HG03565 (cell line): ENCODE measurements at regions not wholly inside any gene's neighbourhood (a gene's known extent, or its start where the extent isn't known, plus 50 kb on each side); places are given as distances from the start of the nearest gene placed in this dataset.
"Not testable (repeated sequence)": the region's sequence is repeated elsewhere in the genome, so short reads cannot be mapped to it uniquely, and the experiment has no call there.

ENCODE experiments used
- ATAC-seq: cut with Tn5 transposase; IDR thresholded peaks from one replicate; pipeline ENCODE4 v1.9.1; 2021; ENCODE audit warnings: mild to moderate bottlenecking, moderate library complexity; ENCODE audit not compliant: unreplicated experiment

DNA sequence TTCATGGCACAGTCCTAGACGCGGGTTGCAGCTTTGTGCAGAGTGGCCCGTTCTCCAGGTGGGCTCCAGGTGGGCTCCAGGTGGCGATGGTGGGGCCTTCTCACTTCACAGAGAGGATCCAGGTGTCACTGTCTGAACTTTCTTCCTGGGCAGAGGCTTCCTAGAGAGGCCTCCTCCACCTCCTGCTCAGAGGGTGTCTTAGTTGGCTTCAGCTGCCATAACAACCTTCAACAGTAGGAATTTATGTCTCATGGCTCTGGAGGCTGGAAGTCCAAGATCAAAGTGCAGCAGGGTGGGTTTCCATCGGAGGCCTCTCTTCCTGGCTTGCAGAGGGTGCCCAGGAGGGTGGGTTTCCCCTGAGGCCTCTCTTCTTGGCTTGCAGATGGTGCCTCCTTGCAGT, 125.1 kb downstream of the GLRX3 start:
- ATAC-seq: no peak

DNA sequence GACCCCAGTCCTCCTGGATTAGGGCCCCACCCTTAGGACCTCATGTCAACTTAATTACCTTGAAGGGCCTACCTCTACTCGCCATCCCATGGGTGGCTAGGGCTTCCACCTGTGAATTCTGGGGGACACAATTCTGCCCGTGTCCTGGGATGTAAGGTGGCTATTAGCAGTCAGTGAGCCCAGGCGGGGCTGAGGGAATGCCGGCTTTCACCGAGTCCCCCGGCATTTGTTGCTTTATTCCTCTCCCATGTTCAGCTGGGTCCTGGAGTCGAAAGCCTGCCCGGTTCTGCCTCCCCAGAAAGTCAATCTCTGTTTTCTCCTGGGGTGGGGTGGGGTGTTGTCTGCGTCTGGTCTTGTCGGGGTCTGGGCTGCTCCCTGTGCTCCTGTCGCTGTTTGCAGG, 125.6 kb downstream of the GLRX3 start:
- no peak for ATAC-seq

DNA sequence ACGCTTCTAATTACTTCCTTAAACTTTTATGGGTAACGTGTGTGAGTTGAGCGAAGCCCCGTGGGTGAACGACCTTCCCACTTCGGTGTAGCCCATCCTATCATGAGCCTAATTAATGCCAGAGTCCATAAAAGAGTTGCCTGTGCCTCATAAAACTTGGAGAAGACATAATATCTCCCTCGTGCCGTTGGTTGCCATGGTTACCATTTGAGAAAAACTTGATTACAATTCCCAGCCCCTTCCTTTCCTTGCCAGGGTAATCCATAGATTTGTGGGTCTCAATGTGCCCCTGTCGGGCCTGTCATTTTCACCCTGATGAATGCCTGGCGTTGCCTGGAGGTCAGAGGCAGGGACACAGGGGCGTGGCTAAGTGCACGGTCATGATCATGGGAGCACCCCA, 127.1 kb downstream of the GLRX3 start:
- ATAC-seq: no peak

DNA sequence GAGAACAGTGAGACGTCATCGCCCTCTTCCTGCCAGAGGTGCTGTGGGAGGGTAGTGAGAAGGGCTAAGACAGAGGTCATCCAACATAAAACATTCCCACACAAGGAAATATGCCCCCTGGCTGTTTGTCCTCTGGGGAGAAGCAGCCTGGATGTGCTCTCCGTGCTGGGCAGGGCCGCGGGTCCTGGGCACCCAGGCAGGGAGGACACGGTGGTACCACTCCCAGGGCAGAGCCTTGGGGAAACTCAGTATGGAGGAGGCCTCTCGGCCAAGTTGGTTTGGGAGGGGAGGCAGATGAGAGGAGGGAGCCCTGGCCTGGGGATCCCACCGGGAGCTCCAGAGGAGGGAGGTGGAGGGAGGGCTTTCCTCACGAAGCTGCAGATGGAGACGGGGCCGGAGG, 129.4 kb downstream of the GLRX3 start:
- no peak for ATAC-seq

DNA sequence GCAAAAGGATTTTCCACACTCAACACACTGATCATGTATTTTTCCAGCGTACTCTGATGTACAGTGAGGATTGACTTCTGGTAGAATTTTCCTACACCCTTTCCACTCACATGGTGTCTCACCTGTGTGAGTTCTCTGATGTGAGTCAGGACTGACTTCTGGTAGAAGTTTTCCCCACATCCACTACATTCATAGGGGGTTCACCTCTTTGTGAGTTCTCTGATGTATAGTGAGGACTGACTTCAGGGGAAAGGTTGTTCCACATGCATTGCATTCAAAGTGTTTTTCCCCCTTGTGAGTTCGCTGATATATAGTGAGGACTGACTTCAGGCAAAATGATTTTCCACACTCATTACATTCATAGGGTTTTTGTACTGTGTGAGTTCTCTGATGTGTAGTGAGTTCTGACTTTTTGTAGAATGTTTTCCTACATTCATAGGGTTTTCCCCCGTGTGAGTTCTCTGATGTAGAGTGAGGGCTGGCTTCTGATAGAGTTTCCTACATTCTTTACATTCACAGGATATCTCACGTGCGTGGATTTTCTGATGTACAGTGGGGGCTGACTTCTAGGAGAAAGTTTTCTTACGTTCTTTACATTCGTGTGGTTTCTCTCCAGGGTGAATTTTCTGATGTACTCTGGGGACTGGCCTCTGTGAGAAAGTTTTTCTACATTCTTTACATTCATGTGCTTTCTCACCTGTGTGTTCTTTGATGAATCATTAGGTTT, 146.5 kb downstream of the GLRX3 start:
- ATAC-seq: no peak

DNA sequence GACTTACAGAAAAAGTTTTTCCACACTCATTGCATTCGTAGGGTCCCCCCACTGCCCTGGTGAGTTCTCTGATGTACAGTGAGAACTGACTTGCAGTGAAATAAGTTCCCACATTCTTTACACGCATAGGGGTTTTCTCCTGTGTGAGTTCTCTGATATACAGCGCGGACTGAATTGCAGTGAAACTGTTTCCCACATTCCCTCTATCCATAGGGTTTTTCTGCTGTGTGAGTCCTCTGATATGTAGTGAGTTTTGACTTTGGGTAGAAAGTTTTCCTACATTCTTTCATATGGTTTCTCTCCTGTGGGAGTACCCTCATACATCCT, 147.0 kb downstream of the GLRX3 start:
- no peak for ATAC-seq

DNA sequence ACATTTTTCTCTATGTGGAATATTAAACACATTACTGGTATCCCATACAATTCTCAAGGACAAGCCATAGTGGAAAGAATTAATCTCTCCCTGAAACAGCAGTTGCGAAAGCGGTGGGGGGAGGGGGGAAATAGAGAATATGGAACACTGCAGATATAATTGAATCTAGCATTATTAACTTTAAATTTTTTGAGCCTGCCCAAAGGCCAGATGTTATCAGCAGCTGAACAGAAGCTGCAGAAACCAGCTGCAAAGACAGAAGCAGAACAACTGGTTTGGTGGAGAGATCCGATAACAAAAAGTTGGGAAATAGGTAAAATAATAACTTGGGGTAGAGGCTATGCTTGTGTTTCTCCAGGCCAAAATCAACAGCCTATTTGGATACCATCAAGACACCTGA, 159.6 kb downstream of the GLRX3 start:
- not testable (repeated sequence) for ATAC-seq

DNA sequence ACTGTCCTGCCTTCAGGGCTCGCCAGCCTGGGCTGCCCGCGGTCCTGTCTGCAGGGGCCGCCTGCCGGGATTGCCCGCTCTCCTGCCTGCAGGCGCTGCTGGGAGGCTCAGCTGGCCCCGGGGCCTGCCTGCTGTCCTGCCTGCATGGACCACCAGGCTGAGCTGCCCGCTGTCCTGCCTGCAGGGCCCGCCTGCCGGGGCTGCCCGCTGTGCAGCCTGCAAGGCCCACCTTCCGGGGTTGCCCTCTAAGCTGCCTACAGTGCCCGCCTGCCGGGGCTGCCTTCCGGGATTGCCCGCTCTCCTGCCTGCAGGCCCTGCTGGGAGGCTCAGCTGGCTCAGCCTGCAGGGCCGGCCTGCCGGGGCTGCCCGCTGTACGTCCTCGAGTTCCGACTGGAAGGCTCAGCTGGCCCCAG, 164.4 kb downstream of the GLRX3 start:
- ATAC-seq: peak; percentile 32

DNA sequence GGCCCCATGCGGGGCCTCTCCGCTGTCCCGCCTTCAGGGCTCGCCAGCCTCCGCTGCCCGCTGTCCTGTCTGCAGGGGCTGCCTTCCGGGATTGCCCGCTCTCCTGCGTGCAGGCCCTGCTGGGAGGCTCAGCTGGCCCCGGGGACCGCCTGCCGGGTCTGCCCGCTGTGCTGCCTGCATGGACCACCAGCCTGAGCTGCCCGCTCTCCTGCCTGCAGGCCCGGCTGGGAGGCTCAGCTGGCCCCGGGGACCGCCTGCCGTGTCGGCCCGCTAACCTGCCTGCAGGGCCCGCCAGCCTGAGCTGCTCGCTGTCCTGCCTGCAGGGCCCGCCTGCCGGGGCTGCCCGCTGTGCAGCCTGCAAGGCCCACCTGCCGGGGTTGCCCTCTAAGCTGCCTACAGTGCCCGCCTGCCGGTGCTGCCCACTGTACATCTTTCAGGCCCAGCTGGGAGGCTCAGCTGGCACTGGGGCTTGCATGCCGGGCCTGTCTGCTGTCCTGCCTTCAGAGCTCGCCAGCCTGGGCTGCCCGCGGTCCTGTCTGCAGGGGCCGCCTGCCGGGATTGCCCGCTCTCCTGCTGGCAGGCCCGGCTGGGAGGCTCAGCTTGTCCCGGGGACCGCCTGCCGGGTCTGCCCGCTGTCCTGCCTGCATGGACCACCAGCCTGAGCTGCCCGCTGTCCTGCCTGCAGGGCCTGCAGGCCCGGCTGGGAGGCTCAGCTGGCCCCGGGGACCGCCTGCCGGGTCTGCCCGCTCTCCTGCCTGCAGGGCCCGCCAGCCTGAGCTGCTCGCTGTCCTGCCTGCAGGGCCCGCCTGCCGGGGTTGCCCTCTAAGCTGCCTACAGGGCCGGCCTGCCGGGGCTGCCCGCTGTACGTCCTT, 165.1 kb downstream of the GLRX3 start:
- peak; percentile 54 for ATAC-seq

DNA sequence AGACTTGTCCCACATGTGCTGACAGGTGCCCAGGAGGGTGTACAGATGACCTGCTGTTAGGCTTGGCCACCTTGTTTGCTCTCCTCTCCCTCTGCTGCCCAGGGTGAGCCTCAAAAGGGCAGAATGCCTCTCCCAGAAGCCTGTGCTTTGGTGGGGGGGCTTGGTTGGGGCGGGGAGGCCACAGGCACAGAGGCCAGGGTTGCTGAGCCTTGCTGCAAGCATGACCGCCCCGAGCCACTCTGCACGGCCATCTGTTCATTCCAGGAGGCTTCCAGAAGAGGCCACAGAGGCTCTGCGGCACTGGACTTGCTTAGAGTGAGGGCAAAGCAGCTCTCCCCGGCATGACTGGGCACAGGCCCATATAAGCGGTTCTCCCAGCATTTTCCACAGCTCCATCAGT, 190.8 kb downstream of the GLRX3 start:
- ATAC-seq: no peak

DNA sequence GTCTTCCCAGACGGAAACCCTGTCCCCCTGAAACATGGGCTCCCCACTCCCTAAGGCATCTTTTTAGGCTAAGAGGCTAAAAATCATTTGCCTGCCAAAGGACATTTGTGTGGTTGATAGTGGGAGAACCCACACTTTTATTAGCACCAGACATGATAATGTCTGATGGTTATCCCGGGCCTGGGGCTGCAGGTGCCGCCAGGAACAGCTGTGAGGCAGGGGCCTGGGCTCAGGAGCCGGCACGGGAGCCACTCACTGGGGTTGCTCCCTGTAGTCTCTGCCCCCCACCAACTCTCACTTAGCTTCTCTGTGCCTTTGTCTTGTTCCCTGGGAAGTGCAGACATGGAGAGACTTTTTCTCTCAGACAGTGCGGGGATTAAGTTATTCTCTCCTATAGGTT, 193.6 kb downstream of the GLRX3 start:
- ATAC-seq: no peak

DNA sequence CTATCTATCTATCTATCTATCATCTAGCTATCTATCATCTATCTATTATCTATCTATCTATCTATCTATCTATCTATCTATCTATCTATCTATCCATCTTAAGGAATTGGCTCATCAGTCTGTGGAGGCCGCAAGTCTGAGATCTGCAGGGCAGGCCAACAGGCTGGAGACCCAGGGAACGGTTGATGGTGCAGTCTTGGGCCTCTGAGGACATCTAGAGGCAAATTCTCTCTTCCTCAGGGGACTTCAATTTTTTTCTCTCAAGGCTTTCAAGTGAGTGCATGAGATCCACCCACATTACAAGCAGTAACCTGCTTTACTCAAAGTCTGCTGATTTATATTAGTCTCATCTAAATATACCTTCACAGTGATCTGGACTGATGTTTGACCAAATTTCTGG, 197.0 kb downstream of the GLRX3 start:
- no peak for ATAC-seq

DNA sequence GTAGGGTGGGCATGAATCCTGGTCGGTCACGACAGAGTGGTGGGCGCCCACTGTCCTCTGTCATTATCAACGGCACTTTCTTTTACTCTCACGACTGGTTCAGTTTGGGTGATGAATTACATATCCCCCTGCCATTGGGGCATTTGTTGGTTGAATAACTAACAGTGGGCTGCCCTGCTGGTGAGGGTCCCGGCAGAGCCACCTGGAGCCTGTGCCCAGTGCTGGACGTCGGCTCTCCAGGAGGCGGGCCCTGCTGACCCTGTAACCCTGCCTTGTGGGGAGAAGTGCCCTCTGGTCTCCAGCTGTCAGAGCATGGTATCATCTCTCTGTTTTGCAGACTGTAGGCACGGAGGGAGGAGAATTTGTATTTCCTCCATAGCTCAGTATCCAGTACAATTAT, 199.1 kb downstream of the GLRX3 start:
- ATAC-seq: no peak

DNA sequence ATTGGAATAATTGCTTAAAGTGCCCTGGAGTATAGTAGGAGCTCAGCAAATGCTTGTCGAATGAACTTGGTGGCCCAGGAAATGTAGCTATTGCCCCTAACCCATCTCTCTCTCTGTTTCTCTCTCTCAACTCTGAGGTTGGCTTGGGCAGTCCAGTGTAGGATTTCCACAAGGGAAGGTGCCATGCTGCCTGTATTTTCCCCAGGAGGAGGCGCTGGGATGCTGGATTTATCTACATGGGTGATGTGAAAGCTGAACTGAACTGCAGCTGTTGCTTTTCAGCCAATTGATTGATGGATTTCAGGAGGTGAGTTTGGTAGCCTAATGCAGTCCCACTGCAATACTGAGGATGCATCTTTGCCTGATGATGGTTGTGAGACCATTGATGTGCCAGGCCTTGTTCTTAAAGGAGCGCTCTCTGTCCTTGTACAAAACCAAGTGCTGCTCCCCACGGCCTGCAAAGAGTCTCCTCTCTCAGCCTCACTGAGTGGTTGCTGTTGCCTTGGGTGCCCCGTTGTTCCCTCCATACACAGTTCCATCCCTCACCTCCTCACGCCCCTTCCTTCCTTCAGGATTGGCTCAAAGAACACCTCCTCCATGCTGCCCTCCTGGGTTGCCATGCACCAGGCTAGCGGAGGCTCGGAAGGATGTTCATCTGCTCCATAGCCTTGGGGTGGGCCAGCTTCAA, 200.6 kb downstream of the GLRX3 start:
- no peak for ATAC-seq

DNA sequence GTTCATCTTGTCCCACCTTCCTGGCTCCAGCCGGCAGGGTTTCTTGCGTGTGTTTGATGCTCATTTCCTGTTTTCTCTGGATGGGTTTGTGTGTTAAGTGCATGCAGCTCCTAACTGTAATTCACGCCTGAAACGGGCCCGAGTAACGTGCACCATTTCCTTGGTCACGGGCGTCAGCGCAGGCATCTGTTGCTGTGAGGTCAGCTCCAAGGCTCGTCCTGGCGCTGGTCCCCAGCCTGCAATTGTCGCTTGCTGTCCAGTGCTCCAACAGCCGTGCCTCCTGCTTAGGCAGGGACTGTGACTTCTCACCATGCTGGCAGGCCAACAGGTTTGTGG, 201.1 kb downstream of the GLRX3 start:
- ATAC-seq: no peak

DNA sequence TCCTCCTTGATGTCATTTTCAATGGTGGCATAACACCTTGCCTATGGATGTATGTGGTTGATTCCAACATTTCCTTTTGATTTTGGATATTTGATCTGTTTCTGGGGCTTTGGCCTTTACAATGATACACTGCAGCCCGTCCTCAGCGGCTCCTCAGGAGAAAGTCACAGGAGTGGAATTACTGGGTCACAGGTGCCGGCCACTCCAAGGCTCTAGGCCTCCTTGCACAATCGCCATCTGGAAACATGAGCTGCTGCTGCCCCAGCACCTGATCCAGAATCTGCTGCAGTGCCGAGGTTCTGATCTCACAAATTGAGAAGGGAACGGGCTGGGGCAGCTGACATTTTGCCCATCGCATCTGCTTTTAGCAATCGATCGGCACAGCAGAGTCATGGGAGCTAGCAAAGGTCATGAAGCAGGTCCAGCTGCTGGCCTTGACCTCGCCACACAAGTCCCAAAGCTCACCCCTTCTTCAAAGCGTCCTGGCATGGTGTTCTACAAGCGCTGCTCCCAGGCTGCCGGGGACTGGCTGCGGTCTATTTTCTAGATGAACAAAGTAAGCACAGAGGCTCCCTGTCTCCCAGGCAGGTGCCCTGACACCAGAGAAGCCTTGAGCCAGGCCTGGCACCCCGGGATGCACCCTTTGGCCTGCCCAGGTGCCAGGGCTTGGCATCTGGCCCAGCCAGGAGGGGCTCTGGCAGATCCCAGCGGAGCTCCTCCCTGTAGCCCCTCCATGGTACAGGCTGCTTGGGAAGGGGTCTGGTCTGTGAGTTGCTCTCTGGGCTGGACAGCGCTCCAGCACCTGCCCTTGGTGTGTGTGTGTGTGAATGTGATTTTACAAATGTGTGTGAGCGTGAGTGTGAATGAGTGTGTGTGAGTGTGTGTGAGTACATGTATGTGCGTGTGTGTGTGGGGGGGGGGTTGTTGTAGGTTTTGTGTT, 201.8 kb downstream of the GLRX3 start:
- no peak for ATAC-seq

DNA sequence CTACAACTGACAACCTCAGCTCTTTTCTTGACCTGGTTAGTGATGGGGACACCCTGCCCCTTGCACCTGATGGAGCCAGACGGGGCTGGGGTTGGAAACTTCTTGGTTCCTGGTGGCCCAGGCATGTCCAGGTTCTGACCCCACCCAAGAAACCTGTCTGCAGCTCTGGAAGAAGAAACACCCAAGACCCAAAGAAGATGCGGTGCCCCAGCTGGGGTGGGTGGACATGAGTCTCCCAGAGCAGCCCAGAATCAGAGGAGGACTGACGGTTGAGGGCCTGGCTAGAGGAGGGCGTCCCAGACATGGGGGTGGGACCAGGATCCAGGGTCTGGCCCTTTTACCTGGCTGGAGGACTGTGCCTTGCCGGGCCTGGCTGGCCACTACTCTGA, 202.4 kb downstream of the GLRX3 start:
- ATAC-seq: no peak

DNA sequence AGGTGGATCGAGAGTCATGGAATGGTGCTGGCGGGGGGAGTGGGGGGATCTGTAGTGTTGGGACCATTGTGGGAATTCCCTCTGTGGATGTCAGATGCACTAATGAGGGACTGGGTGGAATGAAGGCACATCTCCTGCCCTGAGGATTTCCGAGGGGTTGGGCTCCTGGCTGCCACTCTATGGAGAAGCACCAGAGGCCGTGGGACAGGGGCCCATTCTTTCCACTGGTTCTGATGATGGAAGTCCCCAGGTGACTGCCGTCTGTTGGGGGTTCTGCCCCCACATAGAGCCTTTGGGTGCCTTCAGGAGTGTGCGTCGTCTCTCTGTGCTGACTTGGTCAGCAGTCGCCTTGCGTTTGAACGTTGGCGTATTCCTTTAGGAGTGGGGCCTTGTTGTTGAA, 202.9 kb downstream of the GLRX3 start:
- no peak for ATAC-seq

DNA sequence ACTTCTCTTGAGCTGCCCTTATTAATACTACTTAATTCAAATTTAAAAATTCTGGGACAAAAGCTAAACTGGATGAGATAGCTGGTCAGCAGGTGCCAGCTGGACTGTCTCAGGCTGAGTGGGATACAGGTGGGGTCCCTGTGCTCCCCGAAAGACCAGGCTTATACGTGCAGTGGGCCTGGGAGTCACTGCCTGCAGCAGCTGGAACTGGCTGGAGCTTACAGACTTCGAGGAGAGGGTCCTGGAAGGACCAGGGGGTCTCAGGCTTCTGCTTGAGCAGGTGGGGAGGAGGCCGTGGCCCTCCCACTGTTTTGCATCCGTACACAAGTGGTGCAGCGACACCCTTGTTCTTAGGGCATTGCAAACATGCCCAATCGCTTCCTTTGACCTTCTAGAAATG, 203.7 kb downstream of the GLRX3 start:
- ATAC-seq: no peak

DNA sequence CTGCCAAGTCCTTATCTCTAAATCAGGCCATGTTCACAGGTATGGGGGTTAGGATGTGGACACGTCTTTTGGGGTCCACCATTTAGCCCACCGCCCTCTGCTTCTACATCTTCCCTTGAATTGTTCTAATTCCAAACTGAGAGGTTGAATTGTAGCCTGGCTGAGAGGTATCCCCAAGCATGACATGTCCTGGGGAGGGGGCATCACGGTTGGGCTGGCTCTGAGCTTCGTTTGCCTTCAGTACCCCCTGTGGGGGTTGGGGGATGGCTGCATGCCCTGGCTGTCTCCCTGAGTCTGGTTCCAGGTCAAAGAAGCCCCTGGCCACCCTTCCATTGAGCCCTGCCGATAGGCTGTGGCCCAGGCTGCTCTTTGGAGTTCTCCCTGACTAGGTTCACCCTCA, 204.6 kb downstream of the GLRX3 start:
- no peak for ATAC-seq

DNA sequence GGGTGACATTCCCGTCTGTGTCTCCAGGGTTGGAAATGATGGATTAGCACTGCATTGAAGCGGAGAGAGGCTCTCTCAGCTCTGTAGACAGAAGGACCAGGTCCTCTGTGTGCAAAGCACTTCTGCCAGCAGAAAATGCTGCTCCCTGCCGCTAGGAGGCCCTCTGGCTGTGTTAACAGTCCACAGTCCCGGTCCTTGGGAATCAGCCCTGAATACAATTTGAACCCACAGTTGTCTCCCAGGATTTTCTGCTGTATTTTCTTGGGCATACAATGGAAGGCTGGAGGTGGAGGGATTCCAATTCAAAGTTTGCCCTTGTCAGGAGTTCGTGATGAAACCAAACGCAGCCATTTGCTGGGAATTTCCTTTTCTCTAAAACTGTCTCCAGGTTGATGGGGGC, 205.2 kb downstream of the GLRX3 start:
- ATAC-seq: no peak
